Gastroesophageal sphincter (tissue), 3 donors: ENCODE measurements at regions not wholly inside any gene's neighbourhood (a gene's known extent, or its start where the extent isn't known, plus 50 kb on each side); places are given as distances from the start of the nearest gene placed in this dataset.

ENCODE experiments used
- CTCF ChIP-seq, 4 experiments: fragments of 200-600 bp in 2 of 4; fragments of 450-650 bp in 2 of 4; sonication (generic) in 1 of 4; IDR thresholded peaks; one replicate each; pipeline ENCODE4 v1.5.1; 2017 to 2019; ENCODE audit warnings: antibody characterized with exemption in 4 of 4, mild to moderate bottlenecking in 2 of 4, moderate library complexity in 2 of 4
- EP300 ChIP-seq: sonication (generic); formaldehyde crosslinking; IDR thresholded peaks from one replicate; pipeline ENCODE4 v1.6.1; 2017; ENCODE audit warnings: antibody characterized with exemption, mild to moderate bottlenecking
- POLR2A ChIP-seq, 2 donors: fragments of 450-650 bp; IDR thresholded peaks; one replicate each; pipeline ENCODE4 v1.6.1; 2017; ENCODE audit warnings: antibody characterized with exemption in 2 of 2, mild to moderate bottlenecking in 2 of 2, moderate library complexity in 1 of 2
- POLR2AphosphoS5 ChIP-seq: sonication (generic); formaldehyde crosslinking; IDR thresholded peaks from one replicate; pipeline ENCODE4 v1.6.1; 2017; ENCODE audit warnings: antibody characterized with exemption

- TF ChIP-seq EP300: no peak
- TF ChIP-seq POLR2AphosphoS5: no peak
- TF ChIP-seq POLR2A (IDR thresholded peaks at IDR 0.05): no peak
- no peak for TF ChIP-seq CTCF (IDR thresholded peaks at IDR 0.05)
These were observed 263.2 kb upstream of the TGFBR2 start for GRCh38 chr3:30343067-30343831.
